Keratinocyte (primary cell): ENCODE measurements at regions not wholly inside any gene's neighbourhood (a gene's known extent, or its start where the extent isn't known, plus 50 kb on each side); places are given as distances from the start of the nearest gene placed in this dataset.
"Not testable (repeated sequence)": the region's sequence is repeated elsewhere in the genome, so short reads cannot be mapped to it uniquely, and the experiment has no call there.

ENCODE experiments used
- CTCF ChIP-seq, 3 experiments: IDR thresholded peaks in 1 of 3; conservative IDR thresholded peaks in 1 of 3; optimal IDR thresholded peaks in 1 of 3; 2 replicates in 2 of 3; 3 replicates in 1 of 3; pipeline versions ENCODE3 to v1.5.1; 2011; ENCODE audit warnings: low read length in 3 of 3, mild to moderate bottlenecking in 3 of 3, moderate library complexity in 2 of 3, control low read depth in 1 of 3, inconsistent platforms in 1 of 3; ENCODE audit not compliant: insufficient read depth in 2 of 3; ENCODE audit errors: extremely low read depth in 1 of 3
- EZH2 ChIP-seq: IDR thresholded peaks from one replicate; pipeline ENCODE4 v1.6.1; 2012; ENCODE audit warnings: inconsistent platforms, mild to moderate bottlenecking, low read length, moderate library complexity

GRCh38 chr2:59226362-59226761 lies 985.2 kb upstream of the FANCL start:
- not testable (repeated sequence) for TF ChIP-seq CTCF (optimal IDR thresholded peaks at IDR 0.05 in 1 of 3, IDR thresholded peaks at IDR 0.05 in 1 of 3, conservative IDR thresholded peaks at IDR 0.05 in 1 of 3; ENCODE audit: extremely low read depth in 1 of 3, insufficient read depth in 2 of 3, low read length in 3 of 3); EZH2
